PC-3 (cell line): ENCODE measurements at regions not wholly inside any gene's neighbourhood (a gene's known extent, or its start where the extent isn't known, plus 50 kb on each side); places are given as distances from the start of the nearest gene placed in this dataset.

Experiments
- EZH2phosphoT487 ChIP-seq: fragments of 300-600 bp; sonication (generic); IDR thresholded peaks from 2 replicates; pipeline ENCODE4 v1.6.1; 2018; ENCODE audit warnings: mild to moderate bottlenecking, antibody characterized with exemption, low read length, borderline replicate concordance
- TF ChIP-seq, protein P1 (sequence below): fragments of 300-600 bp; sonication (generic); conservative IDR thresholded peaks from 2 replicates; pipeline ENCODE4 v1.5.1; 2017; ENCODE audit warnings: antibody characterized with exemption, low read depth, mild to moderate bottlenecking, low read length

GRCh38 chr12:73210548-73211204, 938.5 kb downstream of the TRHDE start:
- TF ChIP-seq, protein P1, sequence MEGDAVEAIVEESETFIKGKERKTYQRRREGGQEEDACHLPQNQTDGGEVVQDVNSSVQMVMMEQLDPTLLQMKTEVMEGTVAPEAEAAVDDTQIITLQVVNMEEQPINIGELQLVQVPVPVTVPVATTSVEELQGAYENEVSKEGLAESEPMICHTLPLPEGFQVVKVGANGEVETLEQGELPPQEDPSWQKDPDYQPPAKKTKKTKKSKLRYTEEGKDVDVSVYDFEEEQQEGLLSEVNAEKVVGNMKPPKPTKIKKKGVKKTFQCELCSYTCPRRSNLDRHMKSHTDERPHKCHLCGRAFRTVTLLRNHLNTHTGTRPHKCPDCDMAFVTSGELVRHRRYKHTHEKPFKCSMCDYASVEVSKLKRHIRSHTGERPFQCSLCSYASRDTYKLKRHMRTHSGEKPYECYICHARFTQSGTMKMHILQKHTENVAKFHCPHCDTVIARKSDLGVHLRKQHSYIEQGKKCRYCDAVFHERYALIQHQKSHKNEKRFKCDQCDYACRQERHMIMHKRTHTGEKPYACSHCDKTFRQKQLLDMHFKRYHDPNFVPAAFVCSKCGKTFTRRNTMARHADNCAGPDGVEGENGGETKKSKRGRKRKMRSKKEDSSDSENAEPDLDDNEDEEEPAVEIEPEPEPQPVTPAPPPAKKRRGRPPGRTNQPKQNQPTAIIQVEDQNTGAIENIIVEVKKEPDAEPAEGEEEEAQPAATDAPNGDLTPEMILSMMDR: no peak
- no peak for TF ChIP-seq EZH2phosphoT487
